ENCODE measurements at regions not wholly inside any gene's neighbourhood (a gene's known extent, or its start where the extent isn't known, plus 50 kb on each side); places are given as distances from the start of the nearest gene placed in this dataset.

DNA sequence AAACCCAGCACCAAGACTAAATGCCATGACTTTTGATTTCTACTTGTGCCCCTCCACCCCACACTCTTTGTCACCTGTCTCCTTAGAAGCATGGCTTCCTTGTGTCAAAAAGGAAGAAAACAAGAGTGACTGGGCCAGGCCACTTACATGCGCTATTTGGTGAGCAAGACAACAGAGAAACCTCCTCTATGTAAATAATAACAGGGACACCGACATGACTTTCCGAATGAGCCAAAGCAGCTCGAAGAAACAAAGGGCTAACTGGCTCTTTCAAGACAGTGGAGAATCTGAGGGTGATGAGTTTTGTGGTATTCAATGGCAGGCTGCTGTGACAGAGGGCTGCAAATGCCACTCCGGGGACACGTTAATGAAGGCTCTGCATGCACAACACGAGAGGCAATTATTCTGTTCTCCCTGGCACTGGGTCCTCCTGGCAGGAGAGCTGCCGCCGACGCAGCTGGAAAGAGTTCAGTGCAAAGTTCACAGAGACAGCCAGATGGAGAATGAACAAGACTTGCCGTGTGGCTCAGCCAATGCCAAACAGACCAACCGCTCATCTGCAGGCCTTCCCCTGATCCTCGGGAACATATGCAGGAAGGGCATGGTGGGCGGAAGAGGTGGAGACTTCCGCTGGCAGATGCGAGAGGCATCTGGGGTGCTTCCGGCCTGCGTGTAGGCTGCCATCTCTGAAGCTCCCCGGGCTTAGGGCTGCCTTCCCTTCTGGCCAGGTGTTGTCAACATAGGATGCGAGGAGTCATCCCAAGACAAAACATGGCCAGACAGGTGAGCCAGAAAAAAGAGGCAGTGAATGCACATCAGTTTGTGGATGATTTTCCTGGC, 59.1 kb upstream of the SMNDC1 start:
- TF ChIP-seq, protein P1, sequence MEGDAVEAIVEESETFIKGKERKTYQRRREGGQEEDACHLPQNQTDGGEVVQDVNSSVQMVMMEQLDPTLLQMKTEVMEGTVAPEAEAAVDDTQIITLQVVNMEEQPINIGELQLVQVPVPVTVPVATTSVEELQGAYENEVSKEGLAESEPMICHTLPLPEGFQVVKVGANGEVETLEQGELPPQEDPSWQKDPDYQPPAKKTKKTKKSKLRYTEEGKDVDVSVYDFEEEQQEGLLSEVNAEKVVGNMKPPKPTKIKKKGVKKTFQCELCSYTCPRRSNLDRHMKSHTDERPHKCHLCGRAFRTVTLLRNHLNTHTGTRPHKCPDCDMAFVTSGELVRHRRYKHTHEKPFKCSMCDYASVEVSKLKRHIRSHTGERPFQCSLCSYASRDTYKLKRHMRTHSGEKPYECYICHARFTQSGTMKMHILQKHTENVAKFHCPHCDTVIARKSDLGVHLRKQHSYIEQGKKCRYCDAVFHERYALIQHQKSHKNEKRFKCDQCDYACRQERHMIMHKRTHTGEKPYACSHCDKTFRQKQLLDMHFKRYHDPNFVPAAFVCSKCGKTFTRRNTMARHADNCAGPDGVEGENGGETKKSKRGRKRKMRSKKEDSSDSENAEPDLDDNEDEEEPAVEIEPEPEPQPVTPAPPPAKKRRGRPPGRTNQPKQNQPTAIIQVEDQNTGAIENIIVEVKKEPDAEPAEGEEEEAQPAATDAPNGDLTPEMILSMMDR (conservative IDR thresholded peaks at IDR 0.05) = no peak
- no peak for TF ChIP-seq ZFX (IDR thresholded peaks at IDR 0.05)
